ENCODE measurements at regions not wholly inside any gene's neighbourhood (a gene's known extent, or its start where the extent isn't known, plus 50 kb on each side); places are given as distances from the start of the nearest gene placed in this dataset.

DNA sequence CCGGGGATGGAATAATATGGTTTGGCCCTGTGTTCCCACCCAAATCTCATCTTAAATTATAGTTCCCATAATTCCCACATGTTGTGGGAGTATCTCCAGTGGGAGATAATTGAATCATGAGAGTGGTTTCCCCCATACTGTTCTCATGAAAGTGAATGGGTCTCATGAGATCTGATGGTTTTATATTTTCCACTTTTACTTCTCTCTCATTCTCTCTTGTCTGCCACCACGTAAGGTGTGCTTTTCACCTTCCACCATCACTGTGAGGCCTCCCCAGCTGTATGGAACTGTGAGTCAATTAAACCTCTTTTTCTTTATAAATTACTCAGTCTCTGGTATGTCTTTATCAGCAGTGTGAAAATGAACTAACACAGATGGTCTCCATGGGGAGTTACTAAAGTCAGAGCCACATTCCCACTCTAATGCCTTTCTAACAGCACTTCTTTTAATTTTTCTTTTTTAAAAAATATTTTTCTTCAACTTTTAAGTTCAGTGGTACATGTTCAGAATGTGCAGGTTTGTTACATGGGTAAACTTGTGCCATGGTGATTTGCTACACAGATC lies 306.6 kb downstream of the DTHD1 start:
- Histone ChIP-seq H4K20me1 (ENCODE audit: insufficient read depth) (no peaks in the 10 kb centered on the region), H3K27ac (ENCODE audit: low read length) (no peak overlapping the region), H3K9me3 (ENCODE audit: low read length) (peaks cover 4% of the 10 kb centered on the region), H3K27me3 (ENCODE audit: insufficient read depth, low read depth, low read length) (no peaks in the 10 kb centered on the region), H3K4me3 (ENCODE audit: low read length) (no peak overlapping the region), H3K36me3 (ENCODE audit: insufficient read depth, low read length) (no peaks in the 10 kb centered on the region), H3F3A (ENCODE audit: insufficient read depth, low read length, poor library complexity, severe bottlenecking) (no peaks in the 10 kb centered on the region), H3K9me2 (ENCODE audit: insufficient read depth, low read length) (no peaks in the 10 kb centered on the region), H3K9ac (ENCODE audit: low read length) (no peak overlapping the region), H3K79me2 (replicated peaks; ENCODE audit: insufficient read depth, low read length) (no peaks in the 10 kb centered on the region), H2AFZ (ENCODE audit: low read depth, low read length) (no peak overlapping the region), H3K4me2 (ENCODE audit: low read length) (no peak overlapping the region)
- no peak for TF ChIP-seq EZH2 (IDR thresholded peaks at IDR 0.05; ENCODE audit: borderline replicate concordance, insufficient read depth, low read length, poor library complexity, severe bottlenecking)
- no peak for TF ChIP-seq MXI1 (conservative IDR thresholded peaks at IDR 0.05; ENCODE audit: poor library complexity, severe bottlenecking)
- TF ChIP-seq EP300 (conservative IDR thresholded peaks at IDR 0.05; ENCODE audit: poor library complexity, severe bottlenecking): no peak
- TF ChIP-seq, protein P1, sequence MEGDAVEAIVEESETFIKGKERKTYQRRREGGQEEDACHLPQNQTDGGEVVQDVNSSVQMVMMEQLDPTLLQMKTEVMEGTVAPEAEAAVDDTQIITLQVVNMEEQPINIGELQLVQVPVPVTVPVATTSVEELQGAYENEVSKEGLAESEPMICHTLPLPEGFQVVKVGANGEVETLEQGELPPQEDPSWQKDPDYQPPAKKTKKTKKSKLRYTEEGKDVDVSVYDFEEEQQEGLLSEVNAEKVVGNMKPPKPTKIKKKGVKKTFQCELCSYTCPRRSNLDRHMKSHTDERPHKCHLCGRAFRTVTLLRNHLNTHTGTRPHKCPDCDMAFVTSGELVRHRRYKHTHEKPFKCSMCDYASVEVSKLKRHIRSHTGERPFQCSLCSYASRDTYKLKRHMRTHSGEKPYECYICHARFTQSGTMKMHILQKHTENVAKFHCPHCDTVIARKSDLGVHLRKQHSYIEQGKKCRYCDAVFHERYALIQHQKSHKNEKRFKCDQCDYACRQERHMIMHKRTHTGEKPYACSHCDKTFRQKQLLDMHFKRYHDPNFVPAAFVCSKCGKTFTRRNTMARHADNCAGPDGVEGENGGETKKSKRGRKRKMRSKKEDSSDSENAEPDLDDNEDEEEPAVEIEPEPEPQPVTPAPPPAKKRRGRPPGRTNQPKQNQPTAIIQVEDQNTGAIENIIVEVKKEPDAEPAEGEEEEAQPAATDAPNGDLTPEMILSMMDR (IDR thresholded peaks at IDR 0.05; ENCODE audit: poor library complexity, severe bottlenecking): no peak
- TF ChIP-seq, protein P2, sequence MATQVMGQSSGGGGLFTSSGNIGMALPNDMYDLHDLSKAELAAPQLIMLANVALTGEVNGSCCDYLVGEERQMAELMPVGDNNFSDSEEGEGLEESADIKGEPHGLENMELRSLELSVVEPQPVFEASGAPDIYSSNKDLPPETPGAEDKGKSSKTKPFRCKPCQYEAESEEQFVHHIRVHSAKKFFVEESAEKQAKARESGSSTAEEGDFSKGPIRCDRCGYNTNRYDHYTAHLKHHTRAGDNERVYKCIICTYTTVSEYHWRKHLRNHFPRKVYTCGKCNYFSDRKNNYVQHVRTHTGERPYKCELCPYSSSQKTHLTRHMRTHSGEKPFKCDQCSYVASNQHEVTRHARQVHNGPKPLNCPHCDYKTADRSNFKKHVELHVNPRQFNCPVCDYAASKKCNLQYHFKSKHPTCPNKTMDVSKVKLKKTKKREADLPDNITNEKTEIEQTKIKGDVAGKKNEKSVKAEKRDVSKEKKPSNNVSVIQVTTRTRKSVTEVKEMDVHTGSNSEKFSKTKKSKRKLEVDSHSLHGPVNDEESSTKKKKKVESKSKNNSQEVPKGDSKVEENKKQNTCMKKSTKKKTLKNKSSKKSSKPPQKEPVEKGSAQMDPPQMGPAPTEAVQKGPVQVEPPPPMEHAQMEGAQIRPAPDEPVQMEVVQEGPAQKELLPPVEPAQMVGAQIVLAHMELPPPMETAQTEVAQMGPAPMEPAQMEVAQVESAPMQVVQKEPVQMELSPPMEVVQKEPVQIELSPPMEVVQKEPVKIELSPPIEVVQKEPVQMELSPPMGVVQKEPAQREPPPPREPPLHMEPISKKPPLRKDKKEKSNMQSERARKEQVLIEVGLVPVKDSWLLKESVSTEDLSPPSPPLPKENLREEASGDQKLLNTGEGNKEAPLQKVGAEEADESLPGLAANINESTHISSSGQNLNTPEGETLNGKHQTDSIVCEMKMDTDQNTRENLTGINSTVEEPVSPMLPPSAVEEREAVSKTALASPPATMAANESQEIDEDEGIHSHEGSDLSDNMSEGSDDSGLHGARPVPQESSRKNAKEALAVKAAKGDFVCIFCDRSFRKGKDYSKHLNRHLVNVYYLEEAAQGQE (IDR thresholded peaks at IDR 0.05; ENCODE audit: borderline replicate concordance): no peak
- no peak for TF ChIP-seq RAD21 (conservative IDR thresholded peaks at IDR 0.05)
- TF ChIP-seq POLR2AphosphoS5 (IDR thresholded peaks at IDR 0.05): no peak
- no peak for TF ChIP-seq TAF1 (IDR thresholded peaks at IDR 0.05; ENCODE audit: low read depth)
- no peak for TF ChIP-seq SMC3 (conservative IDR thresholded peaks at IDR 0.05; ENCODE audit: poor library complexity)

DNA sequence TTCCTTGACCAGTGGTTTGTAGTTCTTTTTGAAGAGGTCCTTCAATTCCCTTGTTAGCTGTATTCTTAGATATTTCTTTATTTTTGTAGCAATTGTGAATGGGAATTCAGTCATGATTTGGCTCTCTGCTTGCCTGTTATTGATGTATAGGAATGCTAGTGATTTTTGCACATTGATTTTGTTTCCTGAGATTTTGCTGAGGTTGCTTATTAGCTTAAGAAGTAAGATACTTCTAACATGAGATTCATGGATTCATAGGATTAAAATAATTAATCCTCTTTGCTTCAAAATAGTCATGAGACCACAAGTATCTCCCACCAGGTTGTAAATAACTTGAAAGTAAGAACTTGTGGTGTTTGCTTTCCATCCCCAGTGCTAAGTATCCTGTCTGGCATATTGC lies 308.9 kb downstream of the DTHD1 start:
- Histone ChIP-seq H3K27me3 (ENCODE audit: insufficient read depth, low read depth, low read length) (no peaks in the 10 kb centered on the region), H3K9ac (ENCODE audit: low read length) (no peak overlapping the region), H3K9me3 (ENCODE audit: low read length) (peaks cover 4% of the 10 kb centered on the region), H3K4me3 (ENCODE audit: low read length) (no peak overlapping the region), H3F3A (ENCODE audit: insufficient read depth, low read length, poor library complexity, severe bottlenecking) (no peaks in the 10 kb centered on the region), H3K9me2 (ENCODE audit: insufficient read depth, low read length) (no peaks in the 10 kb centered on the region), H4K20me1 (ENCODE audit: insufficient read depth) (no peaks in the 10 kb centered on the region), H3K79me2 (replicated peaks; ENCODE audit: insufficient read depth, low read length) (no peaks in the 10 kb centered on the region), H3K4me2 (ENCODE audit: low read length) (no peak overlapping the region), H3K36me3 (ENCODE audit: insufficient read depth, low read length) (no peaks in the 10 kb centered on the region), H2AFZ (ENCODE audit: low read depth, low read length) (no peak overlapping the region), H3K27ac (ENCODE audit: low read length) (no peak overlapping the region)
- TF ChIP-seq EZH2 (IDR thresholded peaks at IDR 0.05; ENCODE audit: borderline replicate concordance, insufficient read depth, low read length, poor library complexity, severe bottlenecking) (no peak), MXI1 (conservative IDR thresholded peaks at IDR 0.05; ENCODE audit: poor library complexity, severe bottlenecking) (no peak), SMC3 (conservative IDR thresholded peaks at IDR 0.05; ENCODE audit: poor library complexity) (no peak), EP300 (conservative IDR thresholded peaks at IDR 0.05; ENCODE audit: poor library complexity, severe bottlenecking) (no peak), RAD21 (conservative IDR thresholded peaks at IDR 0.05) (no peak)
- TF ChIP-seq, protein P2 (IDR thresholded peaks at IDR 0.05; ENCODE audit: borderline replicate concordance): no peak
- TF ChIP-seq, protein P1 (IDR thresholded peaks at IDR 0.05; ENCODE audit: poor library complexity, severe bottlenecking): no peak

All from neural cell (in vitro differentiated cells).